Psoas muscle (tissue), 7 donors: ENCODE measurements at regions not wholly inside any gene's neighbourhood (a gene's known extent, or its start where the extent isn't known, plus 50 kb on each side); places are given as distances from the start of the nearest gene placed in this dataset.

Experiments
- ATAC-seq, 4 donors: fragments of 200-7000 bp; cut with Tn5 transposase; one replicate each; pipeline ENCODE4 v1.9.1; 2020; ENCODE audit warnings: moderate library complexity in 3 of 4, mild to moderate bottlenecking in 2 of 4
- DNase-seq, 2 donors: peaks; one replicate each; pipeline ENCODE4 v3.0.0-alpha.2; 2020
- H3K27ac ChIP-seq: fragments of 200-600 bp; one replicate; pipeline ENCODE4 v1.8.0; 2022
- H3K27me3 ChIP-seq, 3 donors: fragments of 200-600 bp in 1 of 3; one replicate each; pipeline versions ENCODE4 v1.6.1 to v1.8.0; 2013 to 2022; ENCODE audit warnings: low read length in 2 of 3, mild to moderate bottlenecking in 2 of 3, moderate library complexity in 1 of 3; ENCODE audit not compliant: insufficient read depth in 3 of 3
- H3K36me3 ChIP-seq, 2 donors: fragments of 200-600 bp in 1 of 2; one replicate each; pipeline versions ENCODE4 v1.6.1 to v1.8.0; 2013 to 2022; ENCODE audit warnings: low read depth in 1 of 2, mild to moderate bottlenecking in 1 of 2, moderate library complexity in 1 of 2; ENCODE audit not compliant: insufficient read depth in 1 of 2
- H3K4me1 ChIP-seq: fragments of 200-600 bp; one replicate; pipeline ENCODE4 v1.8.0; 2022
- H3K4me3 ChIP-seq: fragments of 200-600 bp; one replicate; pipeline ENCODE4 v1.8.0; 2022; ENCODE audit warnings: mild to moderate bottlenecking
- H3K9me3 ChIP-seq: fragments of 200-600 bp; one replicate; pipeline ENCODE4 v1.8.0; 2022
- WGBS, 3 donors: extraction: QIAGEN DNeasy Blood & Tissue Kit; methylation state at CpG; one replicate each; pipeline versions ENCODE4 v1.1.6 to v1.1.7; 2013; 5-methylcytosine and 5-hydroxymethylcytosine counted together
- intact Hi-C, 2 donors: fragments of 100-400 bp; cut with DNase I; formaldehyde crosslinking; loops; one replicate each; pipeline versions ENCODE4 v1.11.0 to v1.14.2; 2022
- TF ChIP-seq, protein P1 (sequence below): fragments of 200-600 bp; IDR thresholded peaks from one replicate; pipeline ENCODE4 v1.8.0; 2022; ENCODE audit warnings: antibody characterized with exemption
- donor health status: healthy with polysubstance abuse.
- donor health status: DM: no; HTN: no; CAD: no; lungs with moderate emphysema.
- donor health status: Bipolar disorder and iron deficiency.
- donor health status: healthy.
- donor health status: DM: yes; HTN: yes; CAD: no.
- donor health status: DM: no; HTN: no; CAD: no.
- donor health status: DM: yes; HTN: yes; CAD: no.

GRCh38 chr4:19417256-19417655 lies 834.4 kb upstream of the SLIT2 start:
- no peak for ATAC-seq
- H3K4me1 ChIP-seq, result no peaks in the 10 kb centered on the region
- WGBS, 3 donors, result 11 to 15% (median 14%) methylated on average over 2 of the region's 2 CpGs

GRCh38 chr4:19416146-19416545 lies 835.6 kb upstream of the SLIT2 start:
- intact Hi-C loops, result no loop called here
- H3K4me3 ChIP-seq, result no peak overlapping the region
- H3K27ac ChIP-seq, result no peak overlapping the region
- DNase-seq, result no peak
- ATAC-seq, result no peak
- TF ChIP-seq, protein P1, sequence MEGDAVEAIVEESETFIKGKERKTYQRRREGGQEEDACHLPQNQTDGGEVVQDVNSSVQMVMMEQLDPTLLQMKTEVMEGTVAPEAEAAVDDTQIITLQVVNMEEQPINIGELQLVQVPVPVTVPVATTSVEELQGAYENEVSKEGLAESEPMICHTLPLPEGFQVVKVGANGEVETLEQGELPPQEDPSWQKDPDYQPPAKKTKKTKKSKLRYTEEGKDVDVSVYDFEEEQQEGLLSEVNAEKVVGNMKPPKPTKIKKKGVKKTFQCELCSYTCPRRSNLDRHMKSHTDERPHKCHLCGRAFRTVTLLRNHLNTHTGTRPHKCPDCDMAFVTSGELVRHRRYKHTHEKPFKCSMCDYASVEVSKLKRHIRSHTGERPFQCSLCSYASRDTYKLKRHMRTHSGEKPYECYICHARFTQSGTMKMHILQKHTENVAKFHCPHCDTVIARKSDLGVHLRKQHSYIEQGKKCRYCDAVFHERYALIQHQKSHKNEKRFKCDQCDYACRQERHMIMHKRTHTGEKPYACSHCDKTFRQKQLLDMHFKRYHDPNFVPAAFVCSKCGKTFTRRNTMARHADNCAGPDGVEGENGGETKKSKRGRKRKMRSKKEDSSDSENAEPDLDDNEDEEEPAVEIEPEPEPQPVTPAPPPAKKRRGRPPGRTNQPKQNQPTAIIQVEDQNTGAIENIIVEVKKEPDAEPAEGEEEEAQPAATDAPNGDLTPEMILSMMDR, result no peak
- no peaks in the 10 kb centered on the region for H3K4me1 ChIP-seq
- H3K9me3 ChIP-seq, result no peaks in the 10 kb centered on the region
- no peaks in the 10 kb centered on the region for H3K27me3 ChIP-seq
- no peaks in the 10 kb centered on the region for H3K36me3 ChIP-seq

More at GRCh38 chr4:19417256-19417655, 834.4 kb upstream of the SLIT2 start:
- H3K27me3 ChIP-seq, result no peaks in the 10 kb centered on the region
- no peak overlapping the region for H3K27ac ChIP-seq
- H3K36me3 ChIP-seq, result no peaks in the 10 kb centered on the region
- no peak overlapping the region for H3K4me3 ChIP-seq
- H3K9me3 ChIP-seq, result no peaks in the 10 kb centered on the region
- DNase-seq, result no peak
- intact Hi-C loops, result no loop called here
- TF ChIP-seq, protein P1, result no peak

DNA sequence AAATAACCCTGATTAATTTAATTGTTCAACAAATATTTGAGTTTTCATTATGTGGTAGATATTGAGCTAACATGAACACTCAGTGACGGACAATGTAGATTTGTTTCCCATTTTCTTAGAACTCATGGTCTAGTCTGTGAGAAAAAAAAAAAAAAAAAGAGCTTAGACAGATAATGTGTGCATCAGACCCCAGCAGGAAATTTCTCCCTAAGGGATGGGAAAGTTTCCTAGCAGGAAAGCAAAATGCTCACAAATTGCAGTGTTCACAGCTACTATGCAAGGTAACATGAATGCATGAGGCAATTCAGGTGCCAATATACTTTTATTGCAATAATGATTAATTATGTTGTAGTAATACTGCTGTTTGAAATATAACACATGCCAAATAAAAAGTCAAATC lies 843.2 kb upstream of the SLIT2 start:
- no peak for DNase-seq
- intact Hi-C loops, result no loop called here
- no peaks in the 10 kb centered on the region for H3K9me3 ChIP-seq
- no peaks in the 10 kb centered on the region for H3K27me3 ChIP-seq
- TF ChIP-seq, protein P1, result no peak
- WGBS, 3 donors, result 50 to 90% (median 88%) methylated on average over 1 of the region's 1 CpG
- H3K4me1 ChIP-seq, result no peaks in the 10 kb centered on the region
- no peaks in the 10 kb centered on the region for H3K36me3 ChIP-seq
- no peak overlapping the region for H3K27ac ChIP-seq
- H3K4me3 ChIP-seq, result no peak overlapping the region
- no peak for ATAC-seq

DNA sequence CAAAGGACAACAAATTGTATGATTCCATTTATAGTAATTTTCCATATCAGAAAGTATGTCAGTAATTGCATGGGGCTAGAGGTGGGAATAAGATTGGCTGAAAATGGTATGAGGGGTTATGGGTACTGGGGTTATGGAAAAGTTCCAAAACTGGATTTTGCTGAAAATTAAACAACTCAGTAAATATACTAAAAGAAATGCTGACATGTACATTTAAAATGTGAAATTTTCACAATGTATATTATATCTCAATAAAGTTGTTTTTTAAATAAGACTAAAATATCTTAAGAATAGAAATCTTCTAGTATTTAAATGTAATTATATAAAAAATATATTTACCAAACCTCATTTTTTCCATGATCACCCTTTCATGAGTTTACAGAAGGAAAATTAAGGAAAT lies 844.9 kb upstream of the SLIT2 start:
- intact Hi-C loops, result no loop called here
- TF ChIP-seq, protein P1, result no peak
- ATAC-seq (no peak), DNase-seq (no peak)
- no peaks in the 10 kb centered on the region for H3K27me3 ChIP-seq
- H3K9me3 ChIP-seq, result no peaks in the 10 kb centered on the region
- H3K27ac ChIP-seq, result no peak overlapping the region
- H3K4me3 ChIP-seq, result no peak overlapping the region
- no peaks in the 10 kb centered on the region for H3K36me3 ChIP-seq
- H3K4me1 ChIP-seq, result no peaks in the 10 kb centered on the region

DNA sequence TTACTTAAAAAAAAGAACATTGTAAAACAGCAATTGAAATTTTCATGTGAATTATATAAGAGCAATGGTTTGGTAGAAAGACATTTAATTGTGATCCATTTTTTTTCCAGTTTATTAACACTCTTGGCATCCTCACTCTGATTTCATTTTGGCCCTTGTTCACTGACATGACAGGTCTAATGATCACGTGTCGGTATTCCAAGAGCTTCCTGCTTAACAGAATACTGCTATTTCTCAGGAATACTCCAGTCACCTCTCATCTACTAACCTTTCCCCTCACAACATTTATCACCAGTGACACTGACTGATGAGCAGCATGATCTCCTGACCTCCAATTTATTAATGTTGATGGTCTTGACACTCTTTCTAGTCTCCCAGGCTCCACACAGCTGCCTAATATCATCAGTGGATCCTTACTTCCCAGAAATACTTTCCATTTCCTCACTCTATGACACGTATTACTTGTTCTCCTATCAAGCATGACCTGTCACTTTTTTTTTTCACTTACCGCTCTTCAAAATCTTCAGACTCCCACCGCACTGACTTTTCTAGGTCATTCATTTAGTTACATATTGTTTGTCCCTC lies 847.8 kb upstream of the SLIT2 start:
- ATAC-seq (no peak), DNase-seq (no peak)
- TF ChIP-seq, protein P1, result no peak
- intact Hi-C loops, result no loop called here
- H3K36me3 ChIP-seq, result no peaks in the 10 kb centered on the region
- H3K4me3 ChIP-seq, result no peak overlapping the region
- WGBS, 3 donors, result 40 to 56% (median 47%) methylated on average over 5 of the region's 5 CpGs
- H3K27me3 ChIP-seq, result no peaks in the 10 kb centered on the region
- no peaks in the 10 kb centered on the region for H3K4me1 ChIP-seq
- H3K9me3 ChIP-seq, result no peaks in the 10 kb centered on the region
- H3K27ac ChIP-seq, result no peak overlapping the region
